GM10266 (cell line): ENCODE measurements at regions not wholly inside any gene's neighbourhood (a gene's known extent, or its start where the extent isn't known, plus 50 kb on each side); places are given as distances from the start of the nearest gene placed in this dataset.

ENCODE experiments used
- DNase-seq: peaks from one replicate; pipeline ENCODE4 v3.0.0; 2012; ENCODE audit errors: extremely low spot score
- TF ChIP-seq, protein P1 (sequence below): IDR thresholded peaks from 2 replicates; pipeline ENCODE4 v1.5.1; 2012; ENCODE audit warnings: mild to moderate bottlenecking, low read depth; ENCODE audit not compliant: control insufficient read depth, insufficient read depth; ENCODE audit errors: missing control alignments

DNA sequence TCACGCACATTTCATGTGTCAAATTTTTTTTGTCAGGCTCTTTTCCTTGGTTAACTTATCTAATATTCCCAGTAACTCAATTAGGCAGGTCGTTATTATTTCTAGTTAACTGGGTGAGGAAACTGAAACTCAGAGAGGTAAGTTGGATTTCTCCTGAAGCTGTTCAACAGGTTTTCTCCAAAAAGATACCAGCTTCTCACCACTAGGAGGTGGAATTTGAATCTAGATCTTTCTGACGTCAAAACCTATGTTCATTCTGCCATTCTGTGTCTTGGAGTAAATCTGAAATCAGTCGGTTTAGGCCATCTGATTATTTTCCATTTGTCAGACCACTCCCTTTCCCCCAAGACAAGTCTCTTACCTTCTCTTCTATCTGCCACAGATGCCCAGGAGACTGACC is 572.9 kb downstream of the ACTL7B start:
- TF ChIP-seq, protein P1, sequence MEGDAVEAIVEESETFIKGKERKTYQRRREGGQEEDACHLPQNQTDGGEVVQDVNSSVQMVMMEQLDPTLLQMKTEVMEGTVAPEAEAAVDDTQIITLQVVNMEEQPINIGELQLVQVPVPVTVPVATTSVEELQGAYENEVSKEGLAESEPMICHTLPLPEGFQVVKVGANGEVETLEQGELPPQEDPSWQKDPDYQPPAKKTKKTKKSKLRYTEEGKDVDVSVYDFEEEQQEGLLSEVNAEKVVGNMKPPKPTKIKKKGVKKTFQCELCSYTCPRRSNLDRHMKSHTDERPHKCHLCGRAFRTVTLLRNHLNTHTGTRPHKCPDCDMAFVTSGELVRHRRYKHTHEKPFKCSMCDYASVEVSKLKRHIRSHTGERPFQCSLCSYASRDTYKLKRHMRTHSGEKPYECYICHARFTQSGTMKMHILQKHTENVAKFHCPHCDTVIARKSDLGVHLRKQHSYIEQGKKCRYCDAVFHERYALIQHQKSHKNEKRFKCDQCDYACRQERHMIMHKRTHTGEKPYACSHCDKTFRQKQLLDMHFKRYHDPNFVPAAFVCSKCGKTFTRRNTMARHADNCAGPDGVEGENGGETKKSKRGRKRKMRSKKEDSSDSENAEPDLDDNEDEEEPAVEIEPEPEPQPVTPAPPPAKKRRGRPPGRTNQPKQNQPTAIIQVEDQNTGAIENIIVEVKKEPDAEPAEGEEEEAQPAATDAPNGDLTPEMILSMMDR = no peak
- DNase-seq = no peak

GRCh38 chr9:108281696-108282095 is 574.1 kb downstream of the ACTL7B start:
- no peak for DNase-seq
- TF ChIP-seq, protein P1 = no peak

- no peak for DNase-seq
- TF ChIP-seq, protein P1 = no peak
These were observed 577.4 kb downstream of the ACTL7B start for GRCh38 chr9:108278341-108278740.

- TF ChIP-seq, protein P1 = no peak
- DNase-seq = no peak
These were observed 578.6 kb downstream of the ACTL7B start for GRCh38 chr9:108277216-108277615.

DNA sequence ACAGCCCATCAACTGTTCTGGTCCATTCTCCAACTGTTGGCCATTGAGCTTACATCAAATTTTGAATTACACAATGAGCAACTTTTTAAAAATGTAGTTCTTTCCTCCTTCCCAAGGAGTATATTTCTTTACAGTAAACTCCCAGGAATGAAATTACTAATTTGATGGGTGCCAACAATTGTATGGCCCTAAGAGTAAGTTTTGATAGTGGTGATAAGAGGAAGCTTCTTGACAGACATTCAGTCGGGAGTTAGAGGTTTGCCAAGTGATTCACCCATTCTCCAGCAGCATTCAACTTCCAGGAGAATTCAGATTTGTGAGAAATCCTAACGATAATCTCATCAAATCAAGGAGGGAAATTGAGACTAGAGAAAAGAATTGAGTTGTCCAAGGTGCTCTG is 579.9 kb downstream of the ACTL7B start:
- TF ChIP-seq, protein P1 = no peak
- no peak for DNase-seq

- TF ChIP-seq, protein P1 = no peak
- no peak for DNase-seq
These were observed 580.8 kb downstream of the ACTL7B start for GRCh38 chr9:108274971-108275370.

DNA sequence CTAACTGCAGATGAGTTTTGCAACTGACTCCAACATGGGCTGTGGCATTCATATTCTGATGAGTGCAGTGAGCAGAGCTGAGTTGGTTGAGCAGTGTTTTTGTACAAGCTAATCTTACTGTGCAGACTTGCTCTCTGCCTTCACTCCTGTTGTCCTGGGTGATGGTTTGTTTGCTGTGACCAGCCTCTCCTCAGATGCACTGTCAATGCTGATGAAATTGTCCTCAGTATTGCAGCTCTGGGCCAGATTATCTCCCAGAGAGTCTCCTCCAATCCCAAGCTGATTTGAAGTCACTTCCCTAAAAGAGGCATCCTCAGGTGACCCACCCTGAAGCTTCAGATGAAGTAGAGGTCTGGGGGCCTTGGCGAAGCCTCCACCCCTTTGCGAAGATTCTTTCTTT is 581.8 kb downstream of the ACTL7B start:
- DNase-seq = no peak
- TF ChIP-seq, protein P1 = no peak
